Hippocampal formation (tissue), 2 donors: ENCODE measurements at regions not wholly inside any gene's neighbourhood (a gene's known extent, or its start where the extent isn't known, plus 50 kb on each side); places are given as distances from the start of the nearest gene placed in this dataset.

Experiments used
- DNase-seq, 2 donors: peaks; one replicate each; lab custom pipeline; 2025; lab: John Stamatoyannopoulos, UW

DNA sequence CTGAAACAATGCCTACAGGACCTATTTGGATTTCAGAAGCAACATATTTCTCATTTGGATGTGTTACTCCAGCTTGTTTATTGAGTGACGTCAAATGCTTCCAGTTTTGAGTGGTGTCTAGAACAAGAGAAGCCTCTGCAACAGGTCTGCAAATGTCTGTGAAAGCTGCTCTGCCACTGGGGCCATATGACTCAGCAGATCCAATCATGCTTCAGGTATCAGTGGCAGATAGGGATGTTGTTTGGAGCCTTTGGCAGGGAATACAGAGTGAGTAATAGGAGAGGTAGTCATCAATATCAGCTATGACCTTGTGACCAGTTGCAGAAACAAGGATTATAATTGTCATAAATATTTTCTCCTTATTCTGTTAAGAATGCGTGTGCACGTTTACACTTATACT lies 141.1 kb upstream of the ZXDA start:
- DNase-seq: no peak

DNA sequence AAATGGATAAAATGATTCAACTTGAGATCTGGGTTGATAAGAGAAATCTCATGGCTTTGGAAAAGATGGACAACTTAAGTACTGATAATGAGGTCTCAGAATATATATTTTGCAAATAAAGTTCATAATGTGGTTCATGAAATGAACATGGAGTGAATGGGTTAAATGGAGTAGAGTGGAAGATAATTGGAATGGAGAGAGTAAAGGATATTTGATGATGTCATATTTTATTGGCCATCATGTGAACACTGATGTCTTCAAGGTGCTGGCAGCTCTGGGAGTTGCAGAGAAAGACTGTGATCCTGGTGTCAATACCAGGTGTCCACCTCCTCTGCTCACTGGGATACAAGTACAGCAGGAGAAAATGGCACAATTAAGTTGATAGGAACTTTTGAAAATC lies 133.9 kb upstream of the ZXDA start:
- no peak for DNase-seq

DNA sequence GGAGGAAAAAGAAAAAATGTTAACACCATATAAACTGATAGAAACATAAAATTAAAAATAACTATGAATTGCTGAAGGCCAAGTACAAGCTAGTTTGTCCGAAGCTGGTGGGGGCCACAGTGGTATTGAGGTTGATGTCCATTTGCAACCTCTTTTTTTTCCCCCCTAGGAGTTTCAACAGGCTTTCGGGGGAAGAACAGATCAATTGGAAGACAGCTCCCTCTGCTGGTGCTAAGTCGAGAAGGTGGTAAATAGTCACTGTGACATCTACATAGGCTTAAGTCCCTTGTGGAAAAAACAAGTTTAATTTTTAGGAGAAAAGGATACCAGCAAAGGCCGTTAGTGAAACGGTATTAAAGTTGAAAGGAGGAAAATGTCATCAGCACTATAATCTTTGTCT lies 115.7 kb upstream of the ZXDA start:
- peak in 1 of 2 donors; percentile 24 for DNase-seq

DNA sequence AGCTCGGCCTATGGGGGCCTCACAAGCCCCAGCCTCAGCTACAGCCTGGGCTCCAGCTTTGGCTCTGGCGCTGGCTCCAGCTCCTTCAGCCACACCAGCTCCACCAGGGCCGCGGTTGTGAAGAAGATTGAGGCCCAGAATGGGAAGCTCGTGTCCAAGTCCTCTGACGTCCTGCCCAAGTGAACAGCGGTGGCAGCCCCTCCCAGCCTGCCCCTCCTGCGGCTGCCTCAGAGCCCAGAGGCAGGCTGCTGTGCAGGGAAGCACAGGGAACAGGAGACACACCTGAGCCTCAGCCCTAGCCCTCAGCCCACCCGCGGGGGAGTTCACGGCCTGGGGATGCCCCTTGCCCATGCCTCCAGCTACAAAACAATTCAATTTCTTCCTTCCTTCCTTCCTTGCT lies 75.7 kb upstream of the ZXDA start:
- no peak for DNase-seq

DNA sequence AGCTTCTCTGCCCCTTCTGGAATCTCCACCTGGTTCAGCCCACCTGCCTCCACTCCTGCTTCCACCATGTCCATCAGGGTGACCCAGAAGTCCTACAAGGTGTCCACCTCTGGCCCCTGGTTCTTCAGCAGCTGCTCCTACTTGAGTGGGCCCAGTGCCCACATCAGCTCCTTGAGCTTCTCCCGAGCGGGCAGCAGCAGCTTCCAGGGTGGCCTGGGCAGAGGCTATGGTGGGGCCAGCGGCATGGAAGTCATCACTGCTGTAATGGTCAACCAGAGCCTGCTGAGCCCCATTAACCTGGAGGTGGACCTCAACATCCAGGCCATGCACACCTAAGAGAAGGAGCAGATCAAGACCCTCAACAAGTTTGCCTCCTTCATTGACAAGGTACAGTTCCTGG lies 74.4 kb upstream of the ZXDA start:
- DNase-seq: no peak

DNA sequence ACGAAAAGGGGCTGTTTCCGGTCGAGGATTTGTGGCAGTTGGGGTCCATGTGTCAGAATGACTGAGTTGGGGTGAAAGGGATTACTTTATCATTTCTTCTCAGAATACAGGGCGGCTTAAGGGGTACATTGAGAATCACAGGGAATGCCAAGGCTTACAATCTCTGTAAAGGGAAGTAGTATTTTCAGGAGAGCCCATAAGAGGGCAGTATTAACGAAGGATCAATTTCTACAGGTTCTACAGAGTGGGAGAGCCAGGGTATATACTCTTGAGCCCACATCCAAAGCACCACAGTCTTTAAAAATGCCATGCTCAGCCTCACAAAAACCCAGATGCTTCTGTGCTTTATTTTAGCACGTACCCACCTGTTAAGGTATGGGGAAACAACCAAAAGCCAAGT lies 67.7 kb upstream of the ZXDA start:
- DNase-seq: no peak

DNA sequence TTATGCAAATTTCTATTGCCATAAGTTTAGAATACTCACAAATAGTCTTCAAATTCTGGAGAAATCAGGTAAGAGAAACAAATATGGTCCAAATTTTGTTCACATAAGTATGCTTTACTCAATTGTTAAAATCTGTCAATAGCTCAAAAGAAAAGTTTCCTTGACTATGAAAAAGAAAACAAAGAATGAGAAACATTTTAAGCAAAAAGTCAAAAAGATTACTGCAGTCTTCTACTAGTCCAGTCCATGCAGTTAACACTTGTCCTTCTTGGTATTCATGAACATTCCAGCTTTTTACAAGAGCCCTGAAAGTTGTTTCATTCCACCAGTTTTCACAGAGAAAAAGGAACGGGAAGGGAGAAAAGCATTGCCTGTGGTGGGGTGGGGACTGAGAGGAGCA lies 54.7 kb upstream of the ZXDA start:
- DNase-seq: no peak
